Nucleus accumbens (tissue), 56 donors: ENCODE measurements at regions not wholly inside any gene's neighbourhood (a gene's known extent, or its start where the extent isn't known, plus 50 kb on each side); places are given as distances from the start of the nearest gene placed in this dataset.

Source experiments
- DNase-seq, 56 donors: peaks; one replicate each; lab custom pipeline; 2025; lab: John Stamatoyannopoulos, UW

GRCh38 chr6:12501990-12502389 is 211.8 kb downstream of the EDN1 start:
- no peak for DNase-seq

DNA sequence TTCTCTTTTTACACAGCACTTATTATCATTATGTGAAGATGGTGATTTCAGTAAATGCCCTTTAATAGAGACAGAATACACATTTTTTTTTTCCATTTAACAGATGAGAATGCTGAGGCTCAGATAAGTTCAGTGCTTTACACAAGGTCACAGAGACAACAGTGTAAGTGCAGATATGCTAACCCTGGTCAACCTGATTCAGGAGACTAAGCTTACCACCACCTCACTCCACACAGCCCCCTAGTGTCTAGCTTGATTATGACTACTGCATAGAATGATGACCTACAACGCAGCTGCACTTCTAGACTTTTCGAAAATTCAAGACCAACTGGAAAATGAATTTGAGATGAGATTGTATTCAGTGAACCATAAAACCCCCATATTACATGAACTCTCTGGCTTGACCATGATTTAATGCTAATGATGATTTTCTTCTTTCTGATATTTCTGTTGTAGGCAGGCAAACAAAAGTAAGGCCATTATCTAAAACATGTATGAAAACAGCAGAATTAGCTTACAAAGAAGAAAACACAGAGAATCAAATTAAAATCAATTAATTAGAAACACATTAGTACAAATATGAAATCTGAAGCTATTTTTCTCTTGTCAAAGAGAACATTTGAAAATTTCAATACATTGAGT is 212.1 kb upstream of the PHACTR1 start:
- no peak for DNase-seq

- no peak for DNase-seq
Observed at GRCh38 chr6:12505486-12505885, 211.1 kb upstream of the PHACTR1 start.

- no peak for DNase-seq
Observed at GRCh38 chr6:12506159-12506558, 210.4 kb upstream of the PHACTR1 start.

- no peak for DNase-seq
Observed at GRCh38 chr6:12507636-12508035, 208.9 kb upstream of the PHACTR1 start.

DNA sequence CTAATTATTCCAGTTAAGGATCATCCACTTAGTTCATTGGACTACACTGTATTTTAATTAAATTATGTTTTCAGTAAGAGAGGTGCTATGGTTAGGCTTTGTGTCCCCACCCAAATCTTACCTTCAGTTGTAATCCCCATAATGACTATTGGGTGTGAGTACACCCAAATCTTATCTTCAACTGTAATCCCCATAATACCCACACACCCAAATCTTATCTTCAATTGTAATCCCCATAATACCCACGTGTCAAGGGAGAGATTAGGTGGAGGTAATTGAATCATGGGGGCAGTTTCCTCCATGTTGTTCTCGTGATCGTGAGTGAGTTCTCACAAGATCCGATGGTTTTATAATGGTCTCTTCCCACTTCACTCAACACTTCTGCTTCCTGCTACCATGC is 208.0 kb upstream of the PHACTR1 start:
- DNase-seq: no peak

GRCh38 chr6:12509060-12509459 is 207.5 kb upstream of the PHACTR1 start:
- DNase-seq: no peak

GRCh38 chr6:12516070-12516469 is 200.5 kb upstream of the PHACTR1 start:
- no peak for DNase-seq

- DNase-seq: no peak
Observed at GRCh38 chr6:12522347-12522746, 194.2 kb upstream of the PHACTR1 start.

- no peak for DNase-seq
Observed at GRCh38 chr6:12523726-12524125, 192.8 kb upstream of the PHACTR1 start.

DNA sequence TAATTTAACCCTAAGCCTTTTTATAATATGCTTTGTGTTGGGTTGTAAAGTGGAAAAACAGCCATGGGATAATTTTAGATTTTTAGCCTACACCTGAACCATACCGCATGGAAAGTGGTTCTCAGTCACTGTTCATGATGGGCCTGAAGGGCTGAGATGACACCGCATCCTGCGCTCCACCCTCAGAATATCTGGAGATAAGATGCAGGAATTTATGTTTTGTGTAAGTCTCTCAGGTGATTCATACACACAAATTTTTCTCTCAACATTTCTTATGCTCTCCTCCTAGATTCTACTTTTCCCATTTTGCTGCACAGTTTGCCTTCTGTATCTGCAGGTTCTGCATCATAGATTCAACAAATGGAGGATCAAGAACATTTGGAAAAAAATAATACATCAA is 191.3 kb upstream of the PHACTR1 start:
- no peak for DNase-seq

DNA sequence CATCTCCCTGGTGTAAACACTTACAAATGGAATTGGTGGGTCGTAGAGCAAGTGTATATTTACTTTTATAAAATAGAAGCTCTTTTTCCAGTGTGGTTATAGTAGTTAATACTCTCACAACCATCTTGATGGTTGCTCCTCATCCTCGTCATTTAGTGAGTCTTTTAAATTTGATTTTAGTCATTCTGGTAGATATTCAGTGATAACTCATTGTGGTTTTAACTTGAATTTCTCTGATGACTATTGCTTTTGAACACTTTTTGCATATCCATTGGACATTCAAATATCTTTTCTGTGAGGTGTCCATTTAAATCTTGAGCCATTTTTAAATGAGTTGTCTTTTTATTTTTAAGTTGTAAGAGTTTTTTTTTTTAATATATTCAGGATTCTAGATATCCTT is 189.2 kb upstream of the PHACTR1 start:
- DNase-seq: no peak

GRCh38 chr6:12528136-12528535 is 188.4 kb upstream of the PHACTR1 start:
- no peak for DNase-seq

- DNase-seq: no peak
Observed at GRCh38 chr6:12528581-12529363, 187.8 kb upstream of the PHACTR1 start.

DNA sequence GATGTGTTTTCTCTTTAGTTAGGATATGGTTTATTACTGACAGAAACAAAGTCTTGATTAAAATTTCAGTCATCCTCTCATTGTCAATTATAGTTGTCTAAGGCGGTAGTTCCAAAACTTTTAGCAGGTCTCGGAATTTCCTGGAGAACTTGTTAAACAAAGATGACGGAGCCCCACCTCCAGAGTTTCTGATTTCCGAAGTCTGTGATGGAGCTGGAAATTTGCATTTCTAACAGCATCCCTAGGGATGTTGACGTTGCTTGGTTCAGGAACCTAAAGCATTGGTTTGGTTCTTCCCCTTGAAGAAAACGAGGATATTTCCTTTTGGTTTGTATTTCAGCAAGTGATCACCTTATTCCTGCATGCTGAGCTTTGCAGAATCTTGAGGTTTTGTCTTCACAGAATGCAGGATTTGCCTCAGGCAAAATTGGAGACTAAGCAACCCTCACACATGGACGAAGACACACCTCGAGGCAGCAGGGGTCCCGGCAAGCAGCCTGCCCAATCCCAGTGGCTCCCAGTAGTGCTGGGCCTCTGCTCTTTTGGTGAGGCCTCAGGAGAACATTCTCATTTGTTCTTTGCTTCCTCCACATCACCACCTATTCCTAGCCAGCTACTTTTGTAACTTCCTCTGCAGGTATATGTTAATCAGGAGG is 187.1 kb upstream of the PHACTR1 start:
- DNase-seq: no peak

GRCh38 chr6:12530345-12530744 is 186.2 kb upstream of the PHACTR1 start:
- DNase-seq: no peak

DNA sequence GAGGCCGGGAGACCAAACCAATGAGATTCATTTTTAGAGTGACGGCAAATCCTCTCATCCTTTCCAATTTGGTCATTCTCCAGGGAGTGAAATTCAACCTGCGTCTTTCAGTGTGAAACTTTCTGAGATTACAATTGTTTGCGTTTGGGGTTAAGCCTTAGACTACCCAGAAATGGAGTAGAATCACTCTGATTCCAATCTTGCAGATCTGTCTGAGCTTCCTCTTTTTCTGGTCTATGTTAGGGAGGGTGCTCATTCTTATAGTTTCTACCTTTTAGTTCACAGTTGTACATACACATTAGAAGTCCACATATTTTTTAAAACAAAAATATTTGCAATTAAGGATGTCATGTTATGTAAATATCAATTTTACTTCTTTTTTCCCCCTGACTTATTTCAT is 183.0 kb upstream of the PHACTR1 start:
- no peak for DNase-seq

DNA sequence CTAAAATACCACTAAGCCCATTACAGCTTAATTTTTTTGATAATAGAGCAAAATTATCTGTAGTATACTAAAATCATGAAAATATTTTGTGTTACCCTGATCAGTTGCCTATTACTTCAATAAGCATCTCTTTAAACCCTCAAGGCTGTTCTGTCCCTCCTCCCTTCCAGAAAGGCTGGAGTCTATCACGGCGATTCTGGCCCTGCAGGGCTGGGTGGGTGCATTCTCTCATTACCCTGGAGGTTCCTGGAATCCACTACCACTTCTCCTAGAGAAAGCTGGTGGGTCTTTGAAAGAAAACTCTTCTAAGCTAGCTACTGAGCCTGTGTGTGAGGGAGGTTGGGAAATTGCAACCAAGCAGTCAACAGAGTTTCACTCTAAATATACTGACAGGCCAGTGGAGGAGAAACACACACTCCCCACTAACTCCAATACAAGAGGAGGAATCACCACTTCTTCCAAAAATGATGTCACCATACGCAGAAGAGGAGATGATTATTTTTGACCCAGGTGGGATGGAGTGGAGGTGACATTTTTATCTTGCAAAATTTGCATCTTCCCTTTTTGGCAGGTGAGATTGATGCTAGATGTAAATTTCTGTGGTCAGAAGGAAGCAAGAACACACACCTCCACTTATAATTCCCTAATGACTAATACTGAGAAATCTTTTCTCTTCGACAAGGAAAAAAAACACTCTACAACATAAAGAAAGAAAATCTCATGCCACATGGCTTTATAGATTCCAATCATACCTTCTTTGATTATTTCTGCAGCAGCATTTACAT is 182.3 kb upstream of the PHACTR1 start:
- DNase-seq: no peak

- no peak for DNase-seq
Observed at GRCh38 chr6:12535586-12536314, 180.8 kb upstream of the PHACTR1 start.

GRCh38 chr6:12536416-12536815 is 180.2 kb upstream of the PHACTR1 start:
- no peak for DNase-seq
